ENCODE measurements at regions not wholly inside any gene's neighbourhood (a gene's known extent, or its start where the extent isn't known, plus 50 kb on each side); places are given as distances from the start of the nearest gene placed in this dataset.

DNA sequence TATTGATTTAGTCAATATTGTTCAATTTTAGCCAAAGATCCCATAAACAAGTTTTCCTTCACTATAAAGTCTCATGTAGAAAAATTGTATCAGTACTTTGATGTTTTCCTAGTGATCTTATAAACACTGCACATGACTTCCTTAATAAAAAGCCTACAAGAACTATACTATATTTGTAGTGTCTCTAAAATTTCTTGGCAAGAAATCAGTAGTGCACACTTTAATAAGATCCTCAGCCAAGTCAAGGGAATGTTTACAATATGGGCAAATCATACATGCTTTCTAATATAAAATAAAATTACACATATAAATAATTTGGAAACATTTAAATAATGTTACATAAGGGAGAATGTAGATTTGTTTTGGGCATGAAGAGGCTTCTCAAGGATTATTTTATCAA, 203.0 kb upstream of the CCDC179 start:
- no peaks in the 10 kb centered on the region for H3F3A ChIP-seq (ENCODE audit: insufficient read depth, low read depth)
- H3K79me2 ChIP-seq (ENCODE audit: low read depth), result no peaks in the 10 kb centered on the region
- H3K4me2 ChIP-seq, result no peak overlapping the region
- H3K27me3 ChIP-seq (ENCODE audit: insufficient read depth, low read depth), result no peaks in the 10 kb centered on the region
- no peak for DNase-seq
- no peaks in the 10 kb centered on the region for H3K4me1 ChIP-seq (replicated peaks; ENCODE audit: insufficient read depth)
- H3K9me3 ChIP-seq (ENCODE audit: insufficient read depth, low read depth), result no peaks in the 10 kb centered on the region
- TF ChIP-seq EZH2 (IDR thresholded peaks at IDR 0.05; ENCODE audit: low read depth), result no peak
- TF ChIP-seq, protein P1, sequence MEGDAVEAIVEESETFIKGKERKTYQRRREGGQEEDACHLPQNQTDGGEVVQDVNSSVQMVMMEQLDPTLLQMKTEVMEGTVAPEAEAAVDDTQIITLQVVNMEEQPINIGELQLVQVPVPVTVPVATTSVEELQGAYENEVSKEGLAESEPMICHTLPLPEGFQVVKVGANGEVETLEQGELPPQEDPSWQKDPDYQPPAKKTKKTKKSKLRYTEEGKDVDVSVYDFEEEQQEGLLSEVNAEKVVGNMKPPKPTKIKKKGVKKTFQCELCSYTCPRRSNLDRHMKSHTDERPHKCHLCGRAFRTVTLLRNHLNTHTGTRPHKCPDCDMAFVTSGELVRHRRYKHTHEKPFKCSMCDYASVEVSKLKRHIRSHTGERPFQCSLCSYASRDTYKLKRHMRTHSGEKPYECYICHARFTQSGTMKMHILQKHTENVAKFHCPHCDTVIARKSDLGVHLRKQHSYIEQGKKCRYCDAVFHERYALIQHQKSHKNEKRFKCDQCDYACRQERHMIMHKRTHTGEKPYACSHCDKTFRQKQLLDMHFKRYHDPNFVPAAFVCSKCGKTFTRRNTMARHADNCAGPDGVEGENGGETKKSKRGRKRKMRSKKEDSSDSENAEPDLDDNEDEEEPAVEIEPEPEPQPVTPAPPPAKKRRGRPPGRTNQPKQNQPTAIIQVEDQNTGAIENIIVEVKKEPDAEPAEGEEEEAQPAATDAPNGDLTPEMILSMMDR (conservative IDR thresholded peaks at IDR 0.05), result no peak
- H2AFZ ChIP-seq, result no peak overlapping the region
- ChIA-PET CTCF (no interaction called here), POLR2A (ENCODE audit: unreplicated experiment) (no interaction called here)
- no peak overlapping the region for H3K27ac ChIP-seq
- H3K36me3 ChIP-seq (ENCODE audit: low read depth), result no peaks in the 10 kb centered on the region
- H3K9me2 ChIP-seq (ENCODE audit: insufficient read depth), result no peaks in the 10 kb centered on the region
- H3K4me3 ChIP-seq, result no peak overlapping the region
- intact Hi-C loops (cut with micrococcal nuclease; ENCODE audit: unreplicated experiment), result no loop called here
- H4K20me1 ChIP-seq (ENCODE audit: insufficient read depth), result no peaks in the 10 kb centered on the region
- BruUV-seq (replicated peaks), result no TSS peak

DNA sequence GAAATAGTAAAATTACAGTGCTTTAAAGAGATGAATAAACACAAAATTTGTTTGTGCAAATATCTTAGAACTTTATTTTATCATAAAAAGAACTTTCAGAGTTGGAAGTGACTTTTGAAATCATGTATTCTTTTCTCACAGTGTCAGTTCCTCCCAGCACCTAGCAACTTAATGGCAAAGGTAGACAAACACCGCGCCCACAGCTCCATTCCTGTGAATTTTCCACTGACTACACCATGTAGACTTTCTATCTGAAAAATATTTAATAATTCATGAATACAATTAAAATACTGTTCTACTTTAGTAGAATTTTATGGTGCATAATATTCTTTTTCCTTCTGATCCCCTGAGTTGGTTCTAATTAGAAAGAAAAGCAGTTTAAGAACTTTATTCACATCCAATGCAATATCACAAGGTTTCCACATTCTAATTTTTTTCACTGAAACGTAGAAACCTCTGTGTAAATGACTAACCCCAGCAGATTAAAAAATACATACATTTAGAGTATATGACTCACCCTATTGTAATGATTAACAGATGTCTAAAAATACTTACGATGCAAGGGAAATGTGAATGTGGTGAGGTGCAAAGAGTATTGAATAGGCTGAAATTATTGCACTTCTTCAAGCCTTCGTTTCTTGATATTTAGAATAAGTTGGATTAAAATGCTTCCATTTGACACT, 218.2 kb upstream of the CCDC179 start:
- no peaks in the 10 kb centered on the region for H3K79me2 ChIP-seq (ENCODE audit: low read depth)
- ChIA-PET CTCF (no interaction called here), POLR2A (ENCODE audit: unreplicated experiment) (no interaction called here)
- H3K4me1 ChIP-seq (replicated peaks; ENCODE audit: insufficient read depth), result no peaks in the 10 kb centered on the region
- H3K36me3 ChIP-seq (ENCODE audit: low read depth), result no peaks in the 10 kb centered on the region
- H3K27ac ChIP-seq, result no peak overlapping the region
- H3K27me3 ChIP-seq (ENCODE audit: insufficient read depth, low read depth), result no peaks in the 10 kb centered on the region
- H3K9me3 ChIP-seq (ENCODE audit: insufficient read depth, low read depth), result no peaks in the 10 kb centered on the region
- H3K4me3 ChIP-seq, result no peak overlapping the region
- no peak for TF ChIP-seq EZH2 (IDR thresholded peaks at IDR 0.05; ENCODE audit: low read depth)
- TF ChIP-seq, protein P1 (conservative IDR thresholded peaks at IDR 0.05), result no peak
- intact Hi-C loops (cut with micrococcal nuclease; ENCODE audit: unreplicated experiment), result no loop called here
- H3F3A ChIP-seq (ENCODE audit: insufficient read depth, low read depth), result no peaks in the 10 kb centered on the region
- no peak overlapping the region for H3K4me2 ChIP-seq
- H3K9me2 ChIP-seq (ENCODE audit: insufficient read depth), result no peaks in the 10 kb centered on the region
- H2AFZ ChIP-seq, result no peak overlapping the region
- H4K20me1 ChIP-seq (ENCODE audit: insufficient read depth), result no peaks in the 10 kb centered on the region
- no peak for DNase-seq
- BruUV-seq (replicated peaks), result no TSS peak

DNA sequence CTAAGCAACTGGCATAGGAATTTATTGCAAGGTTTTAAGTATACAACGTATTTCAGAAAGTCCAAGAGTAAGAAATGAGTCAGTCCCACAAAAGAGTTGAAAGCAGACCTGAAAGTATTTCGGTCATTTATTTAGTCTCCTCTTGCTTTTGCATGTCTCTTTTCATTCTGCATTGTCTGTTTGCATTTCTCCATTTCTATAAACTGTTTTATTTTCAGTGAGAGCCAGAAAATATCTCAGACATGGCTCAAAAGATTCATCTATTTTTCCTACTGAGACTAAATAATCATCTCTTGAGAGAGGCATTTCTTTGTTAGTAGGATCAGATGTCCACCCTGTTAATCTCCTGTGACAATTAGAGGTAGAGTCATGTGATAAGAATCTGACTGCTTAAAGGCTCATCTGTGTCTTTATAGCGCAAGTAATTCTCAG, 219.1 kb upstream of the CCDC179 start:
- intact Hi-C loops (cut with micrococcal nuclease; ENCODE audit: unreplicated experiment), result no loop called here
- TF ChIP-seq, protein P1 (conservative IDR thresholded peaks at IDR 0.05), result no peak
- TF ChIP-seq EZH2 (IDR thresholded peaks at IDR 0.05; ENCODE audit: low read depth), result no peak
- no TSS peak for BruUV-seq (replicated peaks)

More for the DNA sequence above, 219.1 kb upstream of the CCDC179 start:
- Histone ChIP-seq H3K79me2 (ENCODE audit: low read depth) (no peaks in the 10 kb centered on the region), H4K20me1 (ENCODE audit: insufficient read depth) (no peaks in the 10 kb centered on the region), H3K9me3 (ENCODE audit: insufficient read depth, low read depth) (no peaks in the 10 kb centered on the region), H3K4me1 (replicated peaks; ENCODE audit: insufficient read depth) (no peaks in the 10 kb centered on the region), H3K27ac (no peak overlapping the region), H3K4me2 (no peak overlapping the region), H3F3A (ENCODE audit: insufficient read depth, low read depth) (no peaks in the 10 kb centered on the region), H3K27me3 (ENCODE audit: insufficient read depth, low read depth) (no peaks in the 10 kb centered on the region), H2AFZ (no peak overlapping the region), H3K36me3 (ENCODE audit: low read depth) (no peaks in the 10 kb centered on the region), H3K4me3 (no peak overlapping the region), H3K9me2 (ENCODE audit: insufficient read depth) (no peaks in the 10 kb centered on the region)
- POLR2A ChIA-PET (ENCODE audit: unreplicated experiment), result no interaction called here
- CTCF ChIA-PET, result no interaction called here
- no peak for DNase-seq

Data from PC-9 (cell line).